Rectal smooth muscle tissue (tissue), 1 donor: ENCODE measurements at regions not wholly inside any gene's neighbourhood (a gene's known extent, or its start where the extent isn't known, plus 50 kb on each side); places are given as distances from the start of the nearest gene placed in this dataset.

Experiments used
- H3K27ac ChIP-seq: one replicate; pipeline ENCODE4 v1.7.0; 2013; ENCODE audit warnings: low read depth, low read length, inconsistent platforms
- H3K27me3 ChIP-seq: one replicate; pipeline ENCODE4 v1.7.0; 2013; ENCODE audit warnings: low read length; ENCODE audit not compliant: control insufficient read depth, insufficient read depth
- H3K36me3 ChIP-seq: one replicate; pipeline ENCODE4 v1.7.0; 2013; ENCODE audit warnings: low read length; ENCODE audit not compliant: control insufficient read depth, insufficient read depth
- H3K4me1 ChIP-seq: one replicate; pipeline ENCODE4 v1.7.0; 2013; ENCODE audit warnings: low read length; ENCODE audit not compliant: control insufficient read depth, insufficient read depth
- H3K4me3 ChIP-seq: one replicate; pipeline ENCODE4 v1.7.0; 2013; ENCODE audit warnings: low read length
- H3K9ac ChIP-seq: one replicate; pipeline ENCODE4 v1.7.0; 2013; ENCODE audit warnings: low read length

DNA sequence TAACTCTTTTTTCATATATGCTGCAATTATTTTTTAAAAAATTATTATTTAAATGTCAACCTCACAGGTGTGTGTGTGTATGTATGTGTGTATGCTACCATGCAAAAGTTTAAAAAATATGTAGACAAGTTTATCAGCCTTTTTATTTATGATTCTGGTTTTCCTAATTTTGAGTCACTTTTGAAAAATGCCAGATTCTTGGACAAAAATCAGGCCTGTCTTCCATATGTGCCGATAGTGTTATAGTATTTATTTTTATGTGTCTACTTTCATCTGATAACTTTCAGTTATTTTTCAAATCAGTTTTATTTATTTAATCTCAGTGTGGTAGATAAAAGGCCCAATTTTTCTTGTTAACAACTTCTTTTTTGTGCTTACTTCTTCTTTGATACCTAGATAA is 176.2 kb downstream of the RDH14 start:
- Histone ChIP-seq H3K27ac (no peak overlapping the region), H3K9ac (no peak overlapping the region), H3K4me1 (peaks cover 2% of the 10 kb centered on the region), H3K27me3 (no peaks in the 10 kb centered on the region), H3K36me3 (no peaks in the 10 kb centered on the region), H3K4me3 (no peak overlapping the region)

- no peaks in the 10 kb centered on the region for H3K36me3 ChIP-seq
- H3K9ac ChIP-seq: no peak overlapping the region
- H3K27me3 ChIP-seq: no peaks in the 10 kb centered on the region
- H3K4me1 ChIP-seq: no peaks in the 10 kb centered on the region
- H3K27ac ChIP-seq: no peak overlapping the region
- H3K4me3 ChIP-seq: no peak overlapping the region
Observed at GRCh38 chr2:18381386-18381785, 179.1 kb downstream of the RDH14 start.

DNA sequence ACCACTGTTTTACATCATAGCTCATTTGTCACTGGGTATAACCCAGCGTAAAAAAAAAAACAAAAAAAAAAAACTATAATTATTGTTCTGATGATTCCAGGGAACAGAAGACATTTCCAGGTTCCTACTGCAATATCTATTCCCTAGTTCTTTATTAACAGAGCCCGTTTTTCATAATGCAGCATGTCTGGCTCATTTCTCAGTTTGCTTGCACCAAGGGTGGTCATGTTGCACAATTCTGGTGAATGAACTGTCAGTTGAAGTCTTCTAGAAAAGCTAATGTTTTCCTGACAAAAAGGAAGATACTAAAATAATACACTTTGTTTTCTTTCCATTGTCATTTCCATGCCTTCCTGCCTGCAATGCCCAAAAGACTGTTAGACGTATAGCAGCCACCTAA is 180.1 kb downstream of the RDH14 start:
- H3K27me3 ChIP-seq: no peaks in the 10 kb centered on the region
- H3K9ac ChIP-seq: no peak overlapping the region
- no peaks in the 10 kb centered on the region for H3K4me1 ChIP-seq
- no peak overlapping the region for H3K4me3 ChIP-seq
- no peaks in the 10 kb centered on the region for H3K36me3 ChIP-seq
- H3K27ac ChIP-seq: no peak overlapping the region

DNA sequence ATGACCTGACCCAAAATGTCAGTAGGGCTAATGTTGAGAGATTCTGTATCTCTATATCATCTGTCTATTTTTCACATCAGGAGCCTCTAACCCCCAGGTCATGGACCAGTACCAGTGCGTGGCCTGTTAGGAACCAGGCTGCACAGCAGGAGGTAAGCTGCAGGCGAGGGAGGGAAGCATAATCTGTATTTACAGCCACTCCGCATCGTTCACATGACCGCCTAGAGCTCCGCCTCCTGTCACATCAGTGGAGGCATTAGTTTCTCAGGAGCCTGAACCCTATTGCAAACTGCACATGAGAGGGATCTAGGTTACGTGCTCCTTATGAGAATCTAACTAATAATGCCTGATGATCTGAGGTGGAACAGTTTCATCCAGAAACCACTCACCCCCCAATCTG is 180.6 kb downstream of the RDH14 start:
- Histone ChIP-seq H3K4me3 (no peak overlapping the region), H3K4me1 (no peaks in the 10 kb centered on the region), H3K36me3 (no peaks in the 10 kb centered on the region), H3K27ac (no peak overlapping the region), H3K27me3 (no peaks in the 10 kb centered on the region), H3K9ac (no peak overlapping the region)

DNA sequence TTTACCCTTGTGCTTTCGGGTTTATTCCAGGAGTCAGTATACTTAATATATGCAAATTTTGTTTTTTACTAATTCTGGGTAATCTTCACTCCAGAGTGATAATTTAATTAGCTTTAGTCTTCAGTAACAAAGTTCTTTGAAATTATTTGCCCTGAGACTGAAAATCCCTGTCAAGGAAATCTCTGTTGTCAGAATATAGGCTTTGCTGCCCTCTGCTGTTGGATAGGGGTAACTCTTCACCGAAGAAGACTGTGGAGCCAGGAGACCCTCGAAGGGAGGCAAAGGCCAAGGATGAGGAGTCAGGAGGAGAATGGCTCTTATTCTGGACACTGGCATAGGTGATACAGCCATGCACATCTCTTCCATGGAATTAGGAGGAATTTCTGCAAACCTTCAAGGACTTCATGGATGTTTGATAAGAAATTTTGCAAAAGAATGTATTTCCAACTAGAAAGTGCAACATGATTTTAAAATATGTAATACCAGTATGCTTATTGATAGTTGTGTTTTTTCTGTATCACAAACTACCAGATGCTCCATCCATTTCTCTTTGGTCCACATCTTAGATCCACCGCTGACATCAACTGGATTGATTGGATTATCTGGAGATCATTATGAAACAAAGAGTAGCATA is 182.3 kb downstream of the RDH14 start:
- H3K4me1 ChIP-seq: no peaks in the 10 kb centered on the region

DNA sequence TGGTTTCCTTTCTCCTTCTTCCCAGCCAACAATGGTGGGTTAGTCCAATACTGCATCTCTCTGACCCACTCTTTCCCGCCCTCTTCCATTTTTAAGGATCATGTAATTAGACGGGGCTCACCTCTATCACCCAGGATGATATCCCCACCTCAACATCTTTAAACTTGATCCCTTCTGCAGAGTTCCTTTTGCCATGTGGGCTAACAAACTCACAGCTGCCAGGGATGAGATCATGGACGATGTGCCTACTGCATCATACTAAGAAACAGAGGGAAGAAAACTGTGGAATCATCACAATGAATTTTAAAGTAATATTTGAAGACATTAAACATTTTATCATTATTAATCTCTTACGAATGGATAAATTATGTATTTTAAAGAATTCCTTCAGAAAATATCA is 183.5 kb downstream of the RDH14 start:
- H3K36me3 ChIP-seq: no peaks in the 10 kb centered on the region
- no peaks in the 10 kb centered on the region for H3K27me3 ChIP-seq
- no peak overlapping the region for H3K4me3 ChIP-seq
- H3K27ac ChIP-seq: no peak overlapping the region
- H3K9ac ChIP-seq: no peak overlapping the region
- peaks cover 5% of the 10 kb centered on the region for H3K4me1 ChIP-seq

More for the DNA sequence above, 182.3 kb downstream of the RDH14 start:
- no peaks in the 10 kb centered on the region for H3K36me3 ChIP-seq
- H3K4me3 ChIP-seq: no peak overlapping the region
- H3K27me3 ChIP-seq: no peaks in the 10 kb centered on the region
- H3K9ac ChIP-seq: no peak overlapping the region
- H3K27ac ChIP-seq: no peak overlapping the region

DNA sequence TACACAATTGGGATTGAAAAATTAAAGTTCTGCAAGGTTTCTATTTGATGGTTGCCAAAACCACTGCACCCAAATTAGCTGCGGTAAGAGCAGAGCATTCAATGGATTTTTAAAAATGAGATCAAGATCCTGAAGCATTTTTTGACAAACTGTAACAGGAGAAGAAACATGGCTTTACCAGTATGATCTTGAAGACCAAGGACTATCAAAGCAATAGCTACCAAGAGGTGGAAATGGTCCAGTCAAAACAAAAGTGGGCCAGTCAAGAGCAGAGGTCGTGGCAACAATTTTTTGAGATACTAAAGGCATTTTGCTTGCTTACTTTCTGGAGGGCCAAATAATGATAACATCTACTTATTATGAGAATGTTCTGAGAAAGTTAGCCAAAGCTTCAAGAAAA is 186.8 kb downstream of the RDH14 start:
- Histone ChIP-seq H3K27ac (no peak overlapping the region), H3K27me3 (no peaks in the 10 kb centered on the region), H3K4me3 (no peak overlapping the region), H3K9ac (no peak overlapping the region), H3K36me3 (no peaks in the 10 kb centered on the region), H3K4me1 (peaks cover 5% of the 10 kb centered on the region)

DNA sequence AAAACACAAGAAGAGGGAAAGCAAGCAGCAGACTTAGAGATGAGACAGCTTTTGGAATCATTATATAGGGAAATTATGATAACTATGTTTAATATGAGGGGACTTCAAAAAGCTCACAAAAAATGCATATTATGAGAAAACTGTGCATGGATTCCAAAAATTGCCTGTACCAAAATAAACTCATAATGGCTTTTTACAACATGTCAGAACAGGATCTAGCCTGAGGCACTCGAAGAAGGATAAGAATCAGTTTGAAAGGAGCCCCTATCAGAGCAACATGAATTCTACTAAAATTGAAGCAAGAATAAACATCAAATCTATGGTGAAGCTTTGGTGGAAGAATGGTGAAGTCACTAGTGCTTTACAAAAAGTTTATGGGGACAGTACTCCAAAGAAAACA is 187.4 kb downstream of the RDH14 start:
- no peaks in the 10 kb centered on the region for H3K27me3 ChIP-seq
- no peak overlapping the region for H3K9ac ChIP-seq
- no peak overlapping the region for H3K27ac ChIP-seq
- H3K4me1 ChIP-seq: peaks cover 5% of the 10 kb centered on the region
- H3K4me3 ChIP-seq: no peak overlapping the region
- no peaks in the 10 kb centered on the region for H3K36me3 ChIP-seq

GRCh38 chr2:18372641-18373040 is 187.8 kb downstream of the RDH14 start:
- peaks cover 5% of the 10 kb centered on the region for H3K4me1 ChIP-seq
- no peak overlapping the region for H3K27ac ChIP-seq
- no peaks in the 10 kb centered on the region for H3K36me3 ChIP-seq
- H3K9ac ChIP-seq: no peak overlapping the region
- H3K4me3 ChIP-seq: no peak overlapping the region
- no peaks in the 10 kb centered on the region for H3K27me3 ChIP-seq

- H3K27ac ChIP-seq: no peak overlapping the region
- no peak overlapping the region for H3K4me3 ChIP-seq
- peaks cover 5% of the 10 kb centered on the region for H3K4me1 ChIP-seq
- no peak overlapping the region for H3K9ac ChIP-seq
- no peaks in the 10 kb centered on the region for H3K36me3 ChIP-seq
- H3K27me3 ChIP-seq: no peaks in the 10 kb centered on the region
Observed at GRCh38 chr2:18369760-18370159, 190.7 kb downstream of the RDH14 start.

GRCh38 chr2:18368008-18368407 is 192.4 kb downstream of the RDH14 start:
- peaks cover 5% of the 10 kb centered on the region for H3K4me1 ChIP-seq
- H3K27ac ChIP-seq: no peak overlapping the region
- no peak overlapping the region for H3K4me3 ChIP-seq
- H3K36me3 ChIP-seq: no peaks in the 10 kb centered on the region
- H3K27me3 ChIP-seq: no peaks in the 10 kb centered on the region
- no peak overlapping the region for H3K9ac ChIP-seq

- Histone ChIP-seq H3K27me3 (no peaks in the 10 kb centered on the region), H3K9ac (no peak overlapping the region), H3K27ac (no peak overlapping the region), H3K4me1 (no peaks in the 10 kb centered on the region), H3K4me3 (no peak overlapping the region), H3K36me3 (no peaks in the 10 kb centered on the region)
Observed at GRCh38 chr2:18365342-18365741, 195.1 kb downstream of the RDH14 start.

DNA sequence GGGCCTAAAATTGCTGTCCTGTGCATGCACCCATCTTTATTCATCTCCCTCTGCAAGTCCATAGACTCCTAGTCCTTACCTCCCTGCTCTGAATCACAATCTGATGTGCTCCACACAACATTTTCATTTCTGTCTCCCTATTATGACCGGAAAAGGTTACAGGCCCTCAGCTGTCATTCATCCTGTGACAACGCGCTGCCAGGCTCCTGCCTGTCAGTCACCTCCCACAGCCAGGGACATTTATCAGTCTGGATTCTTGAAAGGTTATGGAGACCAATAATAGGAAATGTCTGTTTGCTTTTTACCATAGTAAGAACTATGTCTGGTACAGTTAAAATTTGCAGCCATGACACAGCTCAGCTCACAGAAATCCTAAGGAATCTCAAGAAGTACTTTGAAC is 197.1 kb downstream of the RDH14 start:
- Histone ChIP-seq H3K4me1 (no peaks in the 10 kb centered on the region), H3K27ac (no peak overlapping the region), H3K4me3 (no peak overlapping the region), H3K27me3 (no peaks in the 10 kb centered on the region), H3K9ac (no peak overlapping the region), H3K36me3 (no peaks in the 10 kb centered on the region)
